ENCODE measurements at regions not wholly inside any gene's neighbourhood (a gene's known extent, or its start where the extent isn't known, plus 50 kb on each side); places are given as distances from the start of the nearest gene placed in this dataset.

DNA sequence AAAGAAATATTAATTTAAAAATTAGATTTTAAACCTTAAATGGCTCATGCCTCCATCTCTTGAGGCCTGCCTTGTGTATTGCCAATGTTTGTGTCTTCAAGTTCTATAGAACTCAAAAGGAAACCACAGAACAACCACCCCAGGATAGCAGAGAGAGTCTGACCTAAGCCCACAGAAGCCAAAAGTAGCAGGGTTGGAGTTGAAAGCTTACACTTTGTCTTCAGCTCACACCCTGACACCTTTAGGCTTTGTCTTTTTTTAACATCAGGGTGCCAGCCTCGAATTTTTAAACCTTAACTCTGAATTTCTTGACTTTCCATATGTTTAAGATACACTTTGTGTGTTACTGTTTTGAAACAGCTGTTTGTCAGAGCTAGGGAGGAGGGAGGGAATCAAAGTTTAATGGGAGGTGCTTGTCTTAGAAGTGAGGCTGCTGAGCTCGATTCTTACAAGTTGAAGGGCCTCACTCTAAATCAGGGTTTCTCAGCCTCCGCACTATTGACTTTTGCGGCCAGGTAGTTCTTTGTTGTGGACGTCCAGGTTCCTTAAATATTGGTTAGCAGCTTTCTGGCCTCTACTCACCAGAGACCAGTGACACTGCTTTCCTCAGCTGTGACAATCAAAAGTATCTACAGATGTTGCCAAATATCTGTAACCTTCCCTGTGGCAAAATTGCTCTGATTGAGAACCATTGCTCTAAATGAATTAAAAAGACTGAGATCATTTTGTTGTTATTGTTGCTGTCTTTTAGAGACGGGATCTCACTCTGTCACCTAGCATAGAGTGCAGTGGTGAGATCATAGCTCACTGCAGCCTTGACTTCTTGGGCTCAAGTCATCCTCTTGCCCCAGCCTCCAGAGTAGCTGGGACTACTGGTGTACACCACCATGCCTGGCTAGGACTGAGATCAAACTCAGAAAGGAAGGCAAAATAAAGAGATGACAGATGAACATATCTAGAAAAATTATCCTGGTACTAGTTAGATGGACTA, 139.2 kb upstream of the EOMES start:
- no peak for DNase-seq (ENCODE audit: low read depth in 2 of 2)

DNA sequence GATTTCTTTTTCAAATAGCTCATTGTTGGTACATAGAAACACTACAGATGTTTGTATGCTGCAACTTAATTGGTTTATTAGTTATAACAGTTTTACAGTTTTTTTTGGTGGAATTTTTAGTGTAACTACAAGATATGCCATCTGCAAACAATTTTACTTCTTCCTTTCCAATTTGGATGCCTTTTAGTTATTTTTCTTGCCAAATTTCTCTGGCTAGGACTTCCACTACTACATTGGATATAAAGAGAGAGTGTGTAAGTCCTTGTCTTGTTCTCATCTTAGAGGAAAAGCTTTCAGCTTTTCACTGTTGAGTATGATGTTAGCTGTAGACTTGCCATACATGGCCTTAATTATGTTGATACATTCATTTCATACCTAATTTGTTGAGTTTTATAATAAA, 143.6 kb upstream of the EOMES start:
- no peak for DNase-seq (ENCODE audit: low read depth in 2 of 2)

DNA sequence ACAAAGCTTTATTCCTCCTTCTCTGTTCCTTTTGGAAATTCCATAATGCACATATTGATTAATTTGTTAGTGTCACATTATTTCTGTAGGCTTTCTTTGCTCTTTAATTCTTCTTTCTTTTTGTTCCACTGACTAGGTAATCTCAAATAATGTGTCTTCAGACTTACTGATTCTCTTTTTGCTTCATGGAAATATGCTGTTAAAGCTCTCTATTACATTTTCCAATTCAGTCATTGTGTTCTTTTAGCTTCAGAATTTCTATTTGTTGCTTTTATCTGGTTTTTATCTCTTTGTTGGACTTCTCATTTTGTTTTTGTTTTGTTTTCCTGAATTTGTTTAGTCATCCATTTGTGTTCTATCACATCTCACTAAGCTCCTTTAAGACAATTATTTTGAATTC, 147.0 kb upstream of the EOMES start:
- DNase-seq (ENCODE audit: low read depth in 2 of 2), result no peak

DNA sequence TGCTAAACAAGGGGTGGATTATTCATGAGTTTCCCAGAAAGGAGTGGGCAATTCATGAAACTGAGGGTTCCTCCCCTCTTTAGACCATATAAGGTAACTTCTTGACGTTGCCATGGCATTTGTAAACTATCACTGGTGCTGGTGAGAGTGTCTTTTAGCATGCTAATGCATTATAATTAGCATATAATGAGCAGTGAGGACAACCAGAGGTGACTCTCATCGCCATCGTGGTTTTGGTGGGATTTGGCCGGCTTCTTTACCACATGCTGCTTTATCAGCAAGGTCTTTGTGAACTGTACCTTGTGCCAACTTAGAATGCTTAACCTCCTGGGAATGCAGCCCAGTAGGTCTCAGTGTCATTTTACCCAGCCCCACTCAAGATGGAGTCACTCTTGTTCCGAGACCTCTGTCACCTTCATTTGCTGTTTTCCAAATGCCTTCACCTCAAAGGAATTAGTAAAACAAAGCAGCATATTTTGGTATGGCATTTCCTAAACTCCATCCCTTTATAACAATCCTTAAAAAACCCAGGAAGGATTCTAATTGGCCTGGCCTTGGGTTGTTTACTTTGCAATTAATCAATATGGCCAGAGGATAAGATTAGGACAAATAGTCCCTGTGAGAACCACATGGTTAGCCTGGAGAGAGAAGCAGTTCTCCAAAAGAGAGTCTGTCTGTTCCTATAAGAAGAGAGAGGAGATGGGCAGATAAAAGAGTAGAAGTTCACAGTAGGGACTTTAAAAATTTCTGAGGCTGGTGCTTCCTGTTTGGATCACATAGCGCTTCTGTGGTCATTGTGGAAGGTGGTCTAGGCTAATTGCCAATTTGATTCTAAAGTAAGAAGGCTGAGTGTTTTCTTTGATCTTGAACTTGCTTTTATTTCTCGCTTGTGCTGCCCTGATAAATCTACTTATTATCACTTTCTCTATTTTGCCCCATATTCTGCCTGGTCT, 155.2 kb upstream of the EOMES start:
- DNase-seq (ENCODE audit: low read depth in 2 of 2), result no peak

DNA sequence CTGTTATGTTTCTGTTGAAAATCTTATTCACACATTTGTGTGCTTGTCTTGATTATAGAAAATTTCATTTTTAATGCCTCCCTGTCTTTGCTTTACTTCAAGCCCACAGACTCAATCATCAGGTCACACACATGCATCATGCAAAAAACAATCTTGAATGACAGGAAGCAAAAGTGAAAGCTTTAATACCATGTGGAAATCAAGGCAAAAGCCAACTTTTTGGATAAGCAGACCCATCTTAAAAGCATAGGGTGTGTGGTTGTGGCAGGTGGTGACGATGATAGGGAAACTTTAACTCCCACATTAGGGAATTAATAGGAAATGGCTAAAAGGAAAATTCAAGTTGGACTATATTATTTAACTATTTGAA, 155.9 kb upstream of the EOMES start:
- DNase-seq (ENCODE audit: low read depth in 2 of 2), result no peak

DNA sequence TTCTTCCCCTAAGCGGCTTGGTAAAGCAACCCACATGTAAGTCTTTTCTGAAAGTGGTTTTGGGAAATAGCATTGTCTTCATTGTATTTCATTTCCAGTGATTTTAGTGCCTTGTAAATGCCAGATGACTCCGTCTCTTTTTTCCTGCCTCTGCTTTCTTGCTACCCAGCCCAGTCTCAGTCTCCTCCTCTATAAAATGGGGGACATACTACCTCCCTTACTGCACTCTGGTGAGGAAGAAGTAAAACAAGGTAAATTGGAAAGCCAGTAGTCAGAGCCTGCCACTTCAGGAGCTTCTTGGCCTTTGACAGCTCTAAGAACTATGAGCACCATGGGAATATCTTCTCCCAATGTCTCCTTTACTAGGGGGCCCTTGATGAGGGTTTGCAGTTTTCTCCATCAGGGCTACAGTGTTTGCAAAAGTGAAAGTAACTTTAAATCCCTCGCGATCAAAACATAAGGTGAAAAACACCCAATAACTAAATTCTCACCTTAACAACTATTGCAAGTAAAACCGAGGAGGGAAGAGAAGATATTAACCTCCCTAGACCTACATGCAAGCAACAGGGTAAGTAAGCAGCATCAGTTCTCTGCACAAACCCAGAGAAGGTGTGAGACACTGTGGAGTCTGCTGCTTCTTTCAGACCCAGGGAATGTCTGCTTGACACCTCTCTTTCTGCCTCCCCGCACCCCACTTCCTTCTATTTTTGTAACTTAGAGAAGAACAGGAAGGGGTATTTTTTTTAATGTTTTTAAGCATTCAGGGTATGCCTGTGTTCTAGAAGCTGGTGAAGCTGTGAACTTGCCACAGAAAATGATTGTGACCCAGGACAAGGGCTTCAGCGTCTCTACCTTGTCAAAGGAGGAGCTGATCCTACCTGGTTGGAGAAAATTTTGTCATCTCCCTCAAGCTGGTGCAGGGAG, 159.1 kb upstream of the EOMES start:
- DNase-seq (ENCODE audit: low read depth in 2 of 2), result no peak

DNA sequence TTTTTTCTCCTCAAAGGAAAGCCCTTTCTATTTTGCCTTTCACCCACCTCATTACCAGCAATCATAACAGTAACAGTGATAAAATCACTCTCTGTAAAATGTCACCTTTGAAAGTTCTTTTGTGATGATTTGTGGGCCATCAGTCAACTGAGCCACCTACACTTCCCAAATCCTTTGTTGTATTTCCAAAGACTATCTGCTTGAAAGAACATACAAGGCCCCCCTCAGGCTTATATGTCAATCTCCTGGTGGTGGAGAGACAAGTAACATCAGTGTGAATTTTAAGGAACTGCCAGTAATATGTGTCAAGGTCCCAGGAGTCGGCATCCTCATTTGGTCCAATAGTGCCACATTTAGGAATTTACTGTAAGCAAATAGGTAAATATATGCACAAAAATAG, 161.1 kb upstream of the EOMES start:
- no peak for DNase-seq (ENCODE audit: low read depth in 2 of 2)

DNA sequence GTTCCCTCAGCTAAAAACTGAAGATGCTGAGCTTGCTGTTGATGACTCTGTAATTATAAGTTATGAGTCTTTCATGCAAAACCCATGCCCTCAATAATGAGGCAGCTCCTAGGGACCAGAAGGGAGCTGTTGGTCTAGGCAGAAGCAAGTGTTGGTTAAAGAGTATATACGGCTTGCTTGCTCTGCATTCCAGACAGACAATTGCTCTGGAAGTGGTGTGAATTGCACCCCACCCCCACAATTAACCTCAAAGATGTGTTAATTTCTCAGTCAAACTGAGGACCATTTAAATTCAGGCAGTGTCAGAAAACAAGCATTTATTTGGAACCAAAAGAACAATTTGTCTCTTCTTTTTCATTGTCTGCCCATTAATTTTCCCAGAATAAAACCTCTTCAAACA, 163.5 kb upstream of the EOMES start:
- DNase-seq (ENCODE audit: low read depth in 2 of 2), result no peak

DNA sequence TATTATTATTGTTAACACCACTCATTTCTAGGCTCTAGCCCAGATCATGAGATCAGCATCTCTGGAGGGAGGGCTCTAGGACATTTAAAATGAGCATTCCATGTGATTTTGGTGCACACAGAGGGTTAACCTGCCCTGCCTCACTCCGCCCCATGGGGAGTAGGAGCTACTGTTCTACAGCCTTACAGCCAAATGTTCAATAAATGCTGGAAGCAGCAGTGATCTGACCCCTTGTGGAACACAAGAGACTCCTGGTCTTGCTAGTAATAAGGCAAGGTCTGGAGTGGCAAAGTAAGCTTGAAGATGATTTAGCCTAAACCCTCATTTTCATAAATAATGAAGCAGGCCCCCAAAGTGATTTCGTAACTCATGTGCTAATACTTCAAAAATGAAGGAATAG, 166.4 kb upstream of the EOMES start:
- DNase-seq (ENCODE audit: low read depth in 2 of 2), result no peak

DNA sequence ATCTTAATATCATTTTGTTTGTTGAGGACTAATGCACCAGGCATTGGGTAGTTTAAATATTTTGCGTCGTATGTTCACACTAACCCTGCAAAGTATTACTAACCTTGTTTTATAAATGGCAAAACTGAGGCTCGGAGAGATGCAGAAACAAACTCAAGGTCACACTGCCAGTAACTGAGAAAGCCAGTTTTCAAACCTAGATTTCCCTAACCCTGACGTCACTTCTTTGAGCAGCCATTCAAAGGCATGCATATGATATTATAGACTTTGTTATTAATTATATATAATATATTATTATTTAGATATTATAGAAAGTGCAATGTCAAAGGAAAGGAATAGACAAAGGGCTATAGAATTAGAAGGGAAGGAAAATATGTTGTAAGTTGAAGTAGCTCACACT, 167.6 kb upstream of the EOMES start:
- DNase-seq (ENCODE audit: low read depth in 2 of 2), result no peak

DNA sequence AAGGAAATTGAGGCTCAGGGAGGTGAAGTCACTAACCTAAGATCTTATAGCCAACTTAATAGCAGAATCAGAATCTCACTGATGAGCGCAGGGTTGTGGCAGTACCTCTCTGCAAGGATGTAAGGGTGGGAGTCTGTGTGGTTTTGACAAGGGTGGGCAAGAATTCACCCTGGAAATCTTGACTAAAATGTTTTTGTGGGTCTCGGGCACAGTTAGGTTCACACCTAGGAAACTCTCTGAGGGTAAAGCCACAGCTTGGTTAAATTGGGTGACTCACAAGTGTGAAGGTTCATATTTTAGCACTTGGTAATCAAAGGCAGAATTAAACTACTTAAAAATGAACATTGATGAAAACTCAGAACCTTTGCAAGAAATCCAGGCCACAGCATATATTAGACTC, 178.2 kb upstream of the EOMES start:
- no peak for DNase-seq (ENCODE audit: low read depth in 2 of 2)

DNA sequence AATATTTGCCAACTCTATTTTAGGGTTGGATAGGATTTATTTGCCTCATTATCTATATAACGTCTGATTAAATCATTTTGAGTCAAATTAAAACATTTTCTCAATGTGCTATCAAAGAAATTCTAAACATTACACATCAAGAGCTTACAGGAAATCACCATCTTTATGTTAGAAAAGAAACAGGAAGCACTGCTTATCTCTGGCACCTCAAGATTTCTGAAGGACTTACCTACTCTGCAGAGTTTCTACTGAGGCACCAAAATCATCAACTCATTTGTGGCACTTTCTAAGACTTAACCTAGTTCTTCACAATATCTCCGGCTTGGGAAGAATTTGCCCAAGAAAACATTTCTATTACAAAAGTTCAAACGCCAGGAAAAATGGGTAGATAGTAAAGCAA, 181.3 kb upstream of the EOMES start:
- DNase-seq (ENCODE audit: low read depth in 2 of 2), result no peak

DNA sequence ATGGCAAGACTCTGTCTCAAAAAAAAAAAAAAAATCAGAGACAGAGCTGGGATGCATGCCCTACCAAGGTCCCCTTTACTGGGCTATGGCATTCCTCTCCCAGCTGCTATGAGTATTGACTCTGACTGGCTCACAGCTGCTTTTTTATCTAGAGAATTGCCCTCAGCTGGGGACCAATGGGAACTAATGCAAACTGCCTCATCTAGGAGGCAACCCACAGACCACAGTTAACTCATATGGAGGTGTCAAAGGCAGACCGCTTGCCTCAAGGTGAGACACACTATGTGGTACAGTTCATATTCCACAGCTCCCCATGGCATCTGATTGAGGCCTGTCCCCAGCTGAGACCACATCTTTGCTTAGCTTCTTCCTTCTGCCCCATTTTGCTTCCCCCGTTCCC, 183.5 kb upstream of the EOMES start:
- no peak for DNase-seq (ENCODE audit: low read depth in 2 of 2)

DNA sequence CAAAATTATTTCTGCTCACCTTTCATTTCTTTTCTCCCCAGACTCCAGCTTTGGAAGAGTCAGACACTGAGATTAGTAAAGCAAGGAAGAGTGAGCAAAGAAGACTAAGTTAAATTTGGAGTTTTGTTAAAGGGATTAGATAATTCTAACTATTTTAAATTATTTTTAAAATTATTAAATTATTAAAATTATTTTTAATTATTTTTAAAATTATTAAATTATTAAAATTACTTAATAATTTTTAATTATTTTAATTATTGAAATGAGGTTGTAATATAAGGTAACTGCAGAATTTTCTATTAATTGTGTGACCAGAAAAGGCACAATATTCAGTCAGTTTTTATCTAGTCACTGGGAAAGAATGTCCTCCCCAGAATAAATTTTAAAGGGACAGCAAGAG, 185.0 kb upstream of the EOMES start:
- DNase-seq (ENCODE audit: low read depth in 2 of 2), result no peak

DNA sequence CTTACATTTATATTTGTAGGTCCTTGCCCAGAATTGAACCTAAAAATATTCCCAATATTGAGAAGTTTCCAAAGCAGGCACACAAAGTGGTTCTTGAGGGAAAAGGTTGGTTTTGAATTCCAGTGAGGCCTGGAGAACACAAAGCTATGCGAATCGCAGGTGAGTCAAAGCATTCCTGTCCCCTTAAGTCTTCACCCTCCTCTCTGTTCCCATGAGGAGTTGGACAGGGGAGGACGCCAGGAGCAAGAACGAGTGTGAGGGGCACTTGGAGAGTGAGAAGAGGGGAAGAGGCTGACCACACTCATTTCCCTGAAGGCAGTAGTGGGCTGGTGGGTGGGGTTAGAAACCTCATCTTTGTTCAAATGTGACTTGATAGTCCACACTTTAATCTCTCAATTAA, 185.8 kb upstream of the EOMES start:
- no peak for DNase-seq (ENCODE audit: low read depth in 2 of 2)

DNA sequence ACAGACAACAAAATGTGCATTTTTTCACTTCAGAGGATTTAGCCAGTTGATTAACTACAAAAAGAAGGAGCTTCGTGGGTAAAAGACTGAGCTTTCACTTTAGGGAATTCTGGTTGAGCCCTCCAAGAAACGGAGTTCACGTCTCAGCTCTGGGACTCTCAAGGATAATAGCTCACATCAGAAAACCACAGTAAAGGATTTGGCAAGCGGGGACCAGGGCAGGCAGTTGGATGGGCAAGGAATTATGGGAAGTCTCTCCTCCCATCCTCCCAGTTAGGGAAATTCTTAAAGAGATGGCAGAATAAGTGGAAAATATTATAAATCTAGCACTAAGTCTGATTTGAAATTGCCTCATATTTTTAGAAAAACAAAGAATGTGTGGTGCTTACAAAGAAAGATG, 188.3 kb upstream of the EOMES start:
- DNase-seq (ENCODE audit: low read depth in 2 of 2), result no peak

DNA sequence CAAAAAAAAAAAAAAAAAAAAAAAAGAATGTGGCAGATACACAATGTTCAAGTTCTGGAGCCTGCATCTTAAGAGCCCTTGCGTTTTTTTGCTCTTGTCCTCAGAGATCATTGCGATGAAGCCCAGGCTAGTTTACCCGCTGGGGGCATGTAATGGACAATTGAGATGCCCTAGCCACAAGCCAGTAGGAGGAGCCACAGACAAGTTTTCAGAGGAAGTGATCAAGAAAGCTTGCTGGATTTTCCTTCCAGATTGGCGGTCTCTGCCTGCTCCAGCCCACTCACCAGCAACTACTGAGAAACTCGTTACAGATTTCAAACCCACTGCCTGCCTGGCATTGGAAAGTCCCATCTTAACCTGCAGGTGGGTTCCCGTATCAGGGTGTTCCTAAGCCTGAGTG, 192.1 kb upstream of the EOMES start:
- DNase-seq (ENCODE audit: low read depth in 2 of 2), result no peak

DNA sequence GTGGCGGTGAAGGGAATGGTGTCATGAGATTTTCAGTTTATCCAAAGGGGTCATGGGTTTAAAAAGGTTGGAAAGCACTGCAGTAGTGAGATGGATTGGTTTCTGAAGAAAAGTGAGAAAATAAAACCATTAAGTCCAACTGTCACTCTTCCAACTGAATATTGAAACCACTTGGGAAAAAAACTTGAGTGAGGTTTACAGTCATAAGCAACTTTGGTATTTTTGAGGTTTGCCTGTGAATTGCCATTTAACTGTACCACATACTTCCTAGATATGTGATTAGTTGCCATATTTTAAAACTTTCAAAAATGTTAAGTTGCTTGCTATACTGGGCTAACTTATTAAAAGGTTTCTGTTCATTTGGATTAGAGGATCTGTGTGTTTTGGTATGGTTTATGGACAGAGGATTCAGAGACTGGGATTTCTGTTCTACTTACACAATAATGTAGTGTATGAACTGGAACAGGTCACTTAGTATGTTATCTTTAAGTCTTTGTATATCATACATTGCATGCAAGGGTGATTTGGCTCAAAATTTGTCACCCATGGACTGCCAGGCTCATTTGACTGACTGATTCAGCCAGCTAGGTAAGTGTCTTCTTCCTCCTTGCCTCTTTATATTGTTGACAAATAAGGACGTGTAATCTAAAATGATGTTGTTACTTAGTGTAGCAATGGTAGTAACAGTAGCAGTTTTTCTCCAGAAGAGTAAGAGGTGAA, 201.4 kb upstream of the EOMES start:
- no peak for DNase-seq (ENCODE audit: low read depth in 2 of 2)

DNA sequence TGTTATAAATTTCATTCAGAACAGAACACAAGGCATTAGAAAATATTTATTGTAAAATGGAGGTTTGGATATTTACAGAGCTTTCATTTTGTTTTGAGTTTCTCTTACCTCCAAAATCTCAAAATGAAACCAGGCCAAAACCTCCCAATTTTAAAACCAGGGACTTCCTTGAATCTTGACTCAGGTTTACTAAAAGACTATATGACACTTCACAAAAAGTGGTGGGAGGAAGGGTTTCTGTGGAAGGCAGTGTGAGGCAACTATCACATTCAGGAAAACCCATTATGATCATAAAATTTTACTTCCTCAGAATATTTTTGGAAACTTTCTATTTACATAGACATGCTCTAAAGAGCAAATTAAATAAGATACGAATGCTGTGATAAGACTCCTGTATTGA, 205.8 kb upstream of the EOMES start:
- no peak for DNase-seq (ENCODE audit: low read depth in 2 of 2)

DNA sequence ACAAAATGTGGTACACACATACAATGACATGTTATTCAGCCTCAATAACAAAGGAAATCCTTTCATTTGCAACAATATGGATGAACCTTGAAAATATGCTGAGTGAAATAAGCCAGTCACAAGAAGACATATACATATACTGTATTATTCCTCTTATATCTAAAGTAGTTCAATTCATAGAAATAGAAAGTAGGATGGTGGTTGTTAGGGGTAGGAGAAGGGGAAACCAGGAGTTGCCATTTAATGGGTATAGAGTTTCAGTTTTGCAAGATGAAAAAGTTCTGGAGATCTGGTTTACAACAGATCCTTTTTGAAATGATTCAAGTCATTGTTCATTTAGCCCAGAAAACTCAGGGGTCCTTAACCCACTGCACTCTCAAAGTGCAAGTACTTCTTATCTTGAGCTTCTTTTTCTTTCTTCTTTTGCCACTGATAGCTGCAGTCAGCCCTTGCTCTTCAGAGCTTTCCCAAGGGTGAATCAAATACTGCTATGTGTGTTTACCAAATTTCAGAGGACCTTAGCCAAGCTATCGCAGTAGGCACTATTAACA, 208.0 kb upstream of the EOMES start:
- DNase-seq (ENCODE audit: low read depth in 2 of 2), result no peak

DNA sequence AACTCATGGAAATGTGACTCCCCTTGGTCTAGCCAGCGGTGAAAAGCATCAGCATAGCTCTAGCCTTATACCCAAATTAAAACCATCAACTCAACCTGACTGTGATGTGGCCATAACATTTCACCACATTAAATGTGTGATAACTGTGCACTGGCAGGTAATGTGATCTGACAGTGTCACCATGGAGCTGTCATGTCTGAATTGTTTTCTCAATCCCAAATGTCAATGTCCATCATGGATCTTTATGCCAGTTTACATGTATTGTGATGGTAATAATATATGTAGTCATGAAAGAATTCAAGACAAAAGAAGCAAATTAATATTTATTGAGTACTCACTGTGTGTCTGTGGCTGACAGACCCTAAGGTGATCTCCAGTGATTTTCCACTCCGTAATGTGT, 213.4 kb upstream of the EOMES start:
- DNase-seq (ENCODE audit: low read depth in 2 of 2), result no peak

Data from lung microvascular endothelial cell (primary cell).